CD4-positive, CD25-positive, alpha-beta regulatory T cell (primary cell): ENCODE measurements at regions not wholly inside any gene's neighbourhood (a gene's known extent, or its start where the extent isn't known, plus 50 kb on each side); places are given as distances from the start of the nearest gene placed in this dataset.

Source experiments
- ATAC-seq, 2 donors: fragments of 150-1000 bp; cut with Tn5 transposase; one replicate each; pipeline ENCODE4 v1.10.0; 2021; ENCODE audit warnings: low read depth in 2 of 2, moderate number of reproducible peaks in 2 of 2, moderate library complexity in 1 of 2
- DNase-seq, 3 donors: peaks; one replicate each; pipeline versions ENCODE4 v3.0.0 to v3.0.0-alpha.2; 2012 to 2022; ENCODE audit warnings: mixed read lengths in 1 of 3
- H3K27ac ChIP-seq: one replicate; pipeline ENCODE4 v1.7.0; 2013; ENCODE audit warnings: mild to moderate bottlenecking, low read length; ENCODE audit not compliant: insufficient read depth, poor library complexity, severe bottlenecking
- H3K27me3 ChIP-seq: one replicate; pipeline ENCODE4 v1.7.0; 2013; ENCODE audit warnings: low read length; ENCODE audit not compliant: control insufficient read depth, insufficient read depth
- H3K36me3 ChIP-seq: one replicate; pipeline ENCODE4 v1.7.0; 2013; ENCODE audit warnings: mild to moderate bottlenecking, low read length, moderate library complexity; ENCODE audit not compliant: control insufficient read depth, insufficient read depth
- H3K4me1 ChIP-seq: 2 replicates; pipeline ENCODE4 v1.7.0; 2013; ENCODE audit warnings: mild to moderate bottlenecking, low read length; ENCODE audit not compliant: insufficient read depth, control insufficient read depth, poor library complexity, severe bottlenecking
- H3K4me3 ChIP-seq: one replicate; pipeline ENCODE4 v1.7.0; 2013; ENCODE audit warnings: low read depth, mild to moderate bottlenecking, low read length, moderate library complexity
- H3K9me3 ChIP-seq, 2 experiments: 1 replicate in 1 of 2; 2 replicates in 1 of 2; pipeline ENCODE4 v1.7.0; 2013; ENCODE audit warnings: low read length in 2 of 2, mild to moderate bottlenecking in 1 of 2, moderate library complexity in 1 of 2; ENCODE audit not compliant: control insufficient read depth in 2 of 2
- H3K27ac Mint-ChIP-seq, 3 donors: one replicate each; pipeline ENCODE4 v1.8.0; 2020 to 2022; ENCODE audit warnings: mild to moderate bottlenecking in 3 of 3, mixed read lengths in 3 of 3, moderate library complexity in 2 of 3
- H3K27me3 Mint-ChIP-seq: one replicate; pipeline ENCODE4 v1.8.0; 2022; ENCODE audit warnings: mild to moderate bottlenecking, mixed read lengths
- H3K36me3 Mint-ChIP-seq: one replicate; pipeline ENCODE4 v1.8.0; 2020; ENCODE audit warnings: mixed read lengths
- H3K4me1 Mint-ChIP-seq, 4 donors: one replicate each; pipeline ENCODE4 v1.8.0; 2020 to 2022; ENCODE audit warnings: mixed read lengths in 4 of 4, mild to moderate bottlenecking in 1 of 4
- H3K4me3 Mint-ChIP-seq, 4 donors: one replicate each; pipeline ENCODE4 v1.8.0; 2020 to 2022; ENCODE audit warnings: mild to moderate bottlenecking in 4 of 4, mixed read lengths in 4 of 4, moderate library complexity in 3 of 4
- H3K9me3 Mint-ChIP-seq, 7 donors: one replicate each; pipeline ENCODE4 v1.8.0; 2020 to 2022; ENCODE audit warnings: mixed read lengths in 7 of 7, mild to moderate bottlenecking in 3 of 7, moderate library complexity in 2 of 7

DNA sequence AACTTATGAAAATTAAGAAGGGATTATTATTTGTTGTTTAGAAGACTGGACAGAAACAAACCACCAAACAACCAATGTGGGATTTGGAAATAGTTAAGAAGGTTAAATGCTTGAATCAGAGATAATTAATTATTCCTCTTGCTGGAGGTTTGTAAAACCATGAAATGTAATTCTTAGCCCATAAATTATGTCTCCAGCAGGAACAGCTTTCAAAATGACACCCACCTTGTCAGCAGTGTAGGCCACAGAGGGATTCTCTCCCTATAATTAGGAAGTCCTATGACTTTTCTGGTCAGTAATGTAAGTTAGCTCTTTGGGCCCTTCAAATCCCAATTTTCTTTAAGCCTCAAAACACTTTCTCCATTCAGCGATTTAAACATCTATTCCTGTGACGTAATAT lies 63.3 kb downstream of the DRD1 start:
- DNase-seq (no peak), ATAC-seq (no peak)
- no peaks in the 10 kb centered on the region for H3K9me3 ChIP-seq
- H3K9me3 Mint-ChIP-seq, result peaks cover 0 to 6% (median 0%) of the 10 kb centered on the region in 7 donors
- H3K4me3 ChIP-seq, result no peak overlapping the region
- no peaks in the 10 kb centered on the region for H3K4me1 Mint-ChIP-seq
- no peaks in the 10 kb centered on the region for H3K4me1 ChIP-seq
- H3K36me3 Mint-ChIP-seq, result no peaks in the 10 kb centered on the region
- peaks cover 7% of the 10 kb centered on the region for H3K27me3 ChIP-seq
- no peak overlapping the region for H3K27ac Mint-ChIP-seq
- no peak overlapping the region for H3K27ac ChIP-seq
- H3K4me3 Mint-ChIP-seq, result no peak overlapping the region
- no peaks in the 10 kb centered on the region for H3K36me3 ChIP-seq
- H3K27me3 Mint-ChIP-seq, result peaks cover 31% of the 10 kb centered on the region

DNA sequence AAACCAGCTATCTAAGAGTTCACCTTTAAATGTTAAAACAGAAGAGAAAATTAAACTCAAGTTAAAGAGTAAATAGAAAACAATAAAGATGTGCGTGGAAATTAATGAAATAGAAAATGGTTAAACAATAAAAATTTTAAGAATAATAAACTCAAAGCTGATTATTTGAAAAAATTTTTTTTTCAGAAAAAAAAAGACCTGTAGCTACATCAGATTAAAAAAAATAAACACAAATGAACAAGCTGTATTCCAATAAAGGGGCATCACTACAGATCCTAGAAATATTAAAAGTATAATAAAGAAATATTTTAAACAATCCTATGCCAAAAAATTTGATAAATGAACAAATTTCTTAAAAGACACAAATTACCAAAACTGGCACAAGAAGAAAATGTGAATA lies 64.1 kb downstream of the DRD1 start:
- Histone ChIP-seq H3K36me3 (no peaks in the 10 kb centered on the region), H3K27me3 (peaks cover 7% of the 10 kb centered on the region), H3K4me1 (no peaks in the 10 kb centered on the region), H3K4me3 (no peak overlapping the region), H3K27ac (no peak overlapping the region), H3K9me3 (no peaks in the 10 kb centered on the region)
- H3K27ac Mint-ChIP-seq, result no peak overlapping the region
- H3K9me3 Mint-ChIP-seq, result peaks cover 0 to 6% (median 0%) of the 10 kb centered on the region in 7 donors
- H3K4me3 Mint-ChIP-seq, result no peak overlapping the region
- no peak for ATAC-seq
- H3K4me1 Mint-ChIP-seq, result no peaks in the 10 kb centered on the region
- DNase-seq, result no peak
- no peaks in the 10 kb centered on the region for H3K36me3 Mint-ChIP-seq
- H3K27me3 Mint-ChIP-seq, result peaks cover 36% of the 10 kb centered on the region

DNA sequence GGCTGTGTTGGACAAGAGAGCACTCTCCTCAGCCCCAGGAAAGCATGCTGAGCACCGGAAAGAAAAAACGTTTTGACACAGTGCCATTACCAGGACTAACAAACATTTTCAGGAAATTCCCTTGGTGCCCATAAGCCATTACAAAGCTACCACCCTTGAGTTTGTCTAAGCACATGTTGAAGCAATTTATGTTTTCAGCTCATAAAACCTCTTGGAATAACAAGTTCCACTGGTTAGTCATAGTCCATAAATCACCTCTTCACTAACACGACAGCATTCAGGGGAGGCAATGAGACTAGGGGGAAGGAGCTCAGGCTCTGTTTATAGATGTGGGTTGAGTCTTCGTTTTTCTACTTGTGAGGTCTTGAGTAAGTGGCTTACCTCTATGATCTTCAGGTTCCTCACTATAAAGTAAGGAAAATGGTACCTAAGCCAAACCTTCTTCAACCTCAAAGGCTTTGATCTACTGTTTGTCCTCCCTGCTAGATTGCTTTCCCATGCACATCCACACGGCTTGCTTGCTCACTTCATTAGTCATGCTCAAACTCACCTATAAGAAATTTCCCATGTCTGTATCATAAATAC lies 65.4 kb downstream of the DRD1 start:
- Histone ChIP-seq H3K27ac (no peak overlapping the region), H3K4me3 (no peak overlapping the region), H3K27me3 (peaks cover 7% of the 10 kb centered on the region), H3K36me3 (no peaks in the 10 kb centered on the region), H3K9me3 (no peaks in the 10 kb centered on the region), H3K4me1 (no peaks in the 10 kb centered on the region)
- Mint-ChIP-seq H3K27ac (no peak overlapping the region), H3K4me3 (no peak overlapping the region), H3K4me1 (no peaks in the 10 kb centered on the region), H3K36me3 (no peaks in the 10 kb centered on the region), H3K27me3 (peaks cover 37% of the 10 kb centered on the region), H3K9me3 (peaks cover 0 to 7% (median 0%) of the 10 kb centered on the region in 7 donors)
- DNase-seq (no peak), ATAC-seq (no peak)

GRCh38 chr5:175377816-175378215 lies 66.2 kb downstream of the DRD1 start:
- Mint-ChIP-seq H3K4me3 (no peak overlapping the region), H3K27ac (no peak overlapping the region), H3K4me1 (no peaks in the 10 kb centered on the region), H3K9me3 (peaks cover 0 to 7% (median 0%) of the 10 kb centered on the region in 7 donors), H3K36me3 (no peaks in the 10 kb centered on the region), H3K27me3 (peaks cover 34% of the 10 kb centered on the region)
- no peak for DNase-seq
- peaks cover 7% of the 10 kb centered on the region for H3K27me3 ChIP-seq
- no peaks in the 10 kb centered on the region for H3K9me3 ChIP-seq
- no peak for ATAC-seq
- no peaks in the 10 kb centered on the region for H3K4me1 ChIP-seq
- H3K27ac ChIP-seq, result no peak overlapping the region
- H3K36me3 ChIP-seq, result no peaks in the 10 kb centered on the region
- H3K4me3 ChIP-seq, result no peak overlapping the region

DNA sequence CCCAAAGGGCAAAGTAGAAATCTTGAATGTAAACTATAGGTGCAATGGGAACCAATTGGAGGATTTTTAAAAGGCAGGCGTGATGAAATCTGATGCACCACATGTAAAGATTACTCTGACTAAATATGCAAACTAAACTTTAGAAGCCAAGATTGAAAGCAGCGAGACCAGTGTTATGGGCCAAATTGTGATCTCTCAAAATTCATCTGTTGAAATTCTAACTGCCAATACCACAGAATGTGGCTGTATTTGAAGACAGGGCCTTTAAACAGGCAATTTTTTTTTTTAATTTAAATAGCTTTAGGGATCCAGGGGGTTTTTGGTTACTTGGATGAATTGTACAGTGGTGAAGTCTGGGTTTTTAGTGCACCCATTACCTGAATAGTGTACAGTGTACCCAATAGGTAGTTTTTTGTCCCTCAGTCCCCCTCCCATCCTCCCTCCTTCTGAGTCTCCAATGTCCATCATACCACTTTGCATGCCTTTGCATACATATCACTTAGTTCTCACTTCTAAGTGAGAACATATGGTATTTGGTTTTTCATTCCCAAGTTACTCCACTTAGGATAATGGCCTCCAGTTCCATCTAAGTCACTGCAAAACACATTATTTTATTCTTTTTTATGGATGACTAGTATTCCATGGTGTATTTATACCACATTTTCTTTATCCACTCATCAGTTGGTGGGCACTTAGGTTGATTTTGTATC lies 69.7 kb downstream of the DRD1 start:
- DNase-seq (no peak), ATAC-seq (no peak)
- Mint-ChIP-seq H3K4me3 (no peak overlapping the region), H3K36me3 (no peaks in the 10 kb centered on the region), H3K27me3 (peaks cover 27% of the 10 kb centered on the region), H3K4me1 (no peaks in the 10 kb centered on the region), H3K9me3 (peaks cover 0 to 6% (median 0%) of the 10 kb centered on the region in 7 donors), H3K27ac (no peak overlapping the region)
- H3K4me3 ChIP-seq, result no peak overlapping the region
- no peak overlapping the region for H3K27ac ChIP-seq
- no peaks in the 10 kb centered on the region for H3K9me3 ChIP-seq
- H3K36me3 ChIP-seq, result no peaks in the 10 kb centered on the region
- H3K27me3 ChIP-seq, result peaks cover 7% of the 10 kb centered on the region
- no peaks in the 10 kb centered on the region for H3K4me1 ChIP-seq

DNA sequence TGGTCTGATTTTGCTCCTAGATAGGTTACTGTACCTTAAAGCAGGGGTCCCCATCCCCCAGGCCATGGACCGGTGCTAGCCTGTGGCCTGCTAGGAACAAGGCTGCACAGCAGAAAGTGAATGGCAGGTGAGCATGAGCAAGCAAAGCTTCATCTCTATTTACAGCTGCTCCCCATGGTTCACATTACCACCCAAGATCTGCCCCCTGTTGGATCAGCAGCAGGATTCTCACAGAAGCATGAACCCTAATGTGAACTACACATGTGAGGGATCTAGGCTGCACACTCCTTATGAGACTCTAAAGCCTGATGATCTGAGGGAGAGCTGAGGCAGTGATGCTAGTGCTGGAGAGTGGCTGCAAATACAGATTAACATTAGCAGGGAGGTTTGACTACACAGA lies 78.1 kb downstream of the DRD1 start:
- H3K36me3 Mint-ChIP-seq, result no peaks in the 10 kb centered on the region
- ATAC-seq (no peak), DNase-seq (no peak)
- Histone ChIP-seq H3K27ac (no peak overlapping the region), H3K36me3 (no peaks in the 10 kb centered on the region), H3K27me3 (peaks cover 3% of the 10 kb centered on the region), H3K4me3 (no peak overlapping the region), H3K4me1 (no peaks in the 10 kb centered on the region), H3K9me3 (no peaks in the 10 kb centered on the region)
- H3K27ac Mint-ChIP-seq, result no peak overlapping the region
- H3K27me3 Mint-ChIP-seq, result peaks cover 8% of the 10 kb centered on the region
- peaks cover 0 to 2% (median 0%) of the 10 kb centered on the region in 7 donors for H3K9me3 Mint-ChIP-seq
- H3K4me1 Mint-ChIP-seq, result no peaks in the 10 kb centered on the region
- no peak overlapping the region for H3K4me3 Mint-ChIP-seq

- H3K4me1 ChIP-seq, result no peaks in the 10 kb centered on the region
- no peaks in the 10 kb centered on the region for H3K27me3 ChIP-seq
- H3K27ac ChIP-seq, result no peak overlapping the region
- H3K27me3 Mint-ChIP-seq, result peaks cover 12% of the 10 kb centered on the region
- no peaks in the 10 kb centered on the region for H3K36me3 Mint-ChIP-seq
- no peak for DNase-seq
- no peak overlapping the region for H3K4me3 Mint-ChIP-seq
- peak overlapping the region in 1 of 3 donors; percentile 23 for H3K27ac Mint-ChIP-seq
- H3K4me1 Mint-ChIP-seq, result no peaks in the 10 kb centered on the region
- peaks cover 0 to 2% (median 0%) of the 10 kb centered on the region in 7 donors for H3K9me3 Mint-ChIP-seq
- no peaks in the 10 kb centered on the region for H3K36me3 ChIP-seq
- H3K9me3 ChIP-seq, result no peaks in the 10 kb centered on the region
- no peak for ATAC-seq
- H3K4me3 ChIP-seq, result no peak overlapping the region
Measured at GRCh38 chr5:175363300-175363699, 80.7 kb downstream of the DRD1 start.

DNA sequence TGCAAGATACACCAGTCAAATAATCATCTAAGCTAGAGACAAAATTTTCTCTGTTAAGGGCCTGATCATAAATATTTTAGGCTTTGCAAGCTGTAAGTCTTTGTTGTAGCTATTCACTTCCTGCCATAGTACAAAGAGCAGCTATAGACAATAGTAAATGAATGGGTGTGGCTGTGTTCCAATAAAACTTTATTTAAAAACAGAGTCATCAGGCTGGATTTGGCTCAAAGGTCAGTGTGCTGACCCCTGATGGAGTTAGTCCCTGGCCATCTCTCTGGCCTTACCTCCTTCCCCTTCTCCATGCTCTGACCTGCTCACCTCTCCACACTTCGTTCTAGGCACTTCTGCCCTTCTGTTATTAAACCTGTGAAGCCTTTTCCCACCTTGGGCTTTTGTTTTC lies 86.0 kb downstream of the DRD1 start:
- Histone ChIP-seq H3K27ac (no peak overlapping the region), H3K4me1 (no peaks in the 10 kb centered on the region), H3K9me3 (no peaks in the 10 kb centered on the region), H3K27me3 (peaks cover 2% of the 10 kb centered on the region), H3K4me3 (no peak overlapping the region), H3K36me3 (no peaks in the 10 kb centered on the region)
- ATAC-seq (no peak), DNase-seq (no peak)
- Mint-ChIP-seq H3K9me3 (peaks cover 0 to 1% (median 0%) of the 10 kb centered on the region in 7 donors), H3K4me3 (no peak overlapping the region), H3K36me3 (no peaks in the 10 kb centered on the region), H3K27ac (no peak overlapping the region), H3K27me3 (peaks cover 8% of the 10 kb centered on the region), H3K4me1 (no peaks in the 10 kb centered on the region)
